ENCODE measurements at regions not wholly inside any gene's neighbourhood (a gene's known extent, or its start where the extent isn't known, plus 50 kb on each side); places are given as distances from the start of the nearest gene placed in this dataset.

DNA sequence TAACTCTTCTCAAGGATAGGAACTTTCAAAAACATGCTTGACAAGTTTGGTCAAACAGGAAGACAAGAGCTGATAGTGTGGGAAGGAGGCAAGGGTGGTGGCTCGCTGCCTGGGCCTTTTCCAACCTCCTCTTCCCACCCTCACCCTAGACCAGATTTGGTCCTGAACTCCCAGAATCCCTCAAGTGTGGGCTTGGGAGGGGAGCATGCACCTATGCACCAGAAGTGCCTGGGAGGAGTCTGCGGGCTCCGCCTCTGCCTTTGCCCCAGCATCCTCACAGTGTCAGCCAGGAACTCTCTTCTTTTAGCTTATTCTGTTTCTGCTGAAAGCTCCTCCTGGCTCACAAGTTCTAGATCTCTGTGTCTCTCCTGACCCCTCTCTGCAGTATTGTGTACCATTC is 126.2 kb upstream of the MRPS22 start:
- no peaks in the 10 kb centered on the region for H3K4me1 ChIP-seq (ENCODE audit: control insufficient read depth in 1 of 2, low read depth in 2 of 2)
- H3K36me3 ChIP-seq, result no peaks in the 10 kb centered on the region
- no peak for DNase-seq (ENCODE audit: low spot score)
- no peak overlapping the region for H3K27ac ChIP-seq
- ATAC-seq (ENCODE audit: insufficient number of reproducible peaks, low FRiP score, low read depth), result no peak
- H3K9me3 ChIP-seq, result no peaks in the 10 kb centered on the region
- TF ChIP-seq, protein P1, sequence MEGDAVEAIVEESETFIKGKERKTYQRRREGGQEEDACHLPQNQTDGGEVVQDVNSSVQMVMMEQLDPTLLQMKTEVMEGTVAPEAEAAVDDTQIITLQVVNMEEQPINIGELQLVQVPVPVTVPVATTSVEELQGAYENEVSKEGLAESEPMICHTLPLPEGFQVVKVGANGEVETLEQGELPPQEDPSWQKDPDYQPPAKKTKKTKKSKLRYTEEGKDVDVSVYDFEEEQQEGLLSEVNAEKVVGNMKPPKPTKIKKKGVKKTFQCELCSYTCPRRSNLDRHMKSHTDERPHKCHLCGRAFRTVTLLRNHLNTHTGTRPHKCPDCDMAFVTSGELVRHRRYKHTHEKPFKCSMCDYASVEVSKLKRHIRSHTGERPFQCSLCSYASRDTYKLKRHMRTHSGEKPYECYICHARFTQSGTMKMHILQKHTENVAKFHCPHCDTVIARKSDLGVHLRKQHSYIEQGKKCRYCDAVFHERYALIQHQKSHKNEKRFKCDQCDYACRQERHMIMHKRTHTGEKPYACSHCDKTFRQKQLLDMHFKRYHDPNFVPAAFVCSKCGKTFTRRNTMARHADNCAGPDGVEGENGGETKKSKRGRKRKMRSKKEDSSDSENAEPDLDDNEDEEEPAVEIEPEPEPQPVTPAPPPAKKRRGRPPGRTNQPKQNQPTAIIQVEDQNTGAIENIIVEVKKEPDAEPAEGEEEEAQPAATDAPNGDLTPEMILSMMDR (IDR thresholded peaks at IDR 0.05), result no peak
- no peak overlapping the region for H3K4me3 ChIP-seq
- no peaks in the 10 kb centered on the region for H3K27me3 ChIP-seq (replicated peaks; ENCODE audit: insufficient read depth)

DNA sequence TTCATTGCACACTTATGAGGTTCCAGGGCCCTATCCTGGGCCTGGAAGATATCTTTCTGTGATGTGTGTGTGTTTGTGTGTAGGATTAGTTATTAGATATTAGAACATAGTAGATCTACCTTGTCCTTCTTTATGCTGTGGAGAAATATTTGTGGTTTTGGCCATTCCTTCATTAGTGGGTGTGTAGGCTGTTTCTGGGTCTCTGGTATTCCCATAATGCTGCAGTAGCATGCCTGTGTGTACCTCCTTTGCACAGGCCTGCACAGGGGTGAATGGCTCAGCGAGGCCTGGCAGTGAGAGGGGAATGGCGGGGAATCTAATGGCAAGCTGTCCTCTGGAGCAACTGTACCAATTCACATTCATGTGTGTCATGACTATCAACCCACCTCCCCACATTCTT is 125.8 kb upstream of the MRPS22 start:
- no peaks in the 10 kb centered on the region for H3K4me1 ChIP-seq (ENCODE audit: control insufficient read depth in 1 of 2, low read depth in 2 of 2)
- no peaks in the 10 kb centered on the region for H3K9me3 ChIP-seq
- no peak overlapping the region for H3K4me3 ChIP-seq
- DNase-seq (ENCODE audit: low spot score) (no peak), ATAC-seq (ENCODE audit: insufficient number of reproducible peaks, low FRiP score, low read depth) (no peak)
- no peaks in the 10 kb centered on the region for H3K27me3 ChIP-seq (replicated peaks; ENCODE audit: insufficient read depth)
- no peak overlapping the region for H3K27ac ChIP-seq
- H3K36me3 ChIP-seq, result no peaks in the 10 kb centered on the region
- TF ChIP-seq, protein P1 (IDR thresholded peaks at IDR 0.05), result no peak

DNA sequence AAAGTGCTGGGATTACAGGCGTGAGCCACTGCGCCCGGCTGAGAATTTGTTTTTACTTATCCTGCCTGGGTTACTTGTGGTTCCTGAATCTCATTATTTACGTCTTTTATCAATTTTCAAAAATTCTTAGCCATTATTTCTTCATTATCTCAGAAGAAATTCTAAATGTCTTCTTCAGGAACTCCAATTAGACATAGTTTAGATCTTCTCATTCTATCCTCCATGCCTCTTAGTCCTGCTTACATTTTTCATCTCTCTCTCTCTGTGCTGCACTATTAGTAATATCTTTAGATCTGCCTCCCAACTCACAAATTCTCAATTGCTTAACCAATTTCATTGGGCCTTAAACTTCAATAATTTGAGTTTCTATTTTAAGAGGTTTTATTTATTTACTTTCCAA is 124.4 kb upstream of the MRPS22 start:
- TF ChIP-seq, protein P1 (IDR thresholded peaks at IDR 0.05), result no peak
- Histone ChIP-seq H3K27me3 (replicated peaks; ENCODE audit: insufficient read depth) (no peaks in the 10 kb centered on the region), H3K4me1 (ENCODE audit: control insufficient read depth in 1 of 2, low read depth in 2 of 2) (no peaks in the 10 kb centered on the region), H3K27ac (no peak overlapping the region), H3K36me3 (no peaks in the 10 kb centered on the region), H3K9me3 (no peaks in the 10 kb centered on the region), H3K4me3 (no peak overlapping the region)
- DNase-seq (ENCODE audit: low spot score) (no peak), ATAC-seq (ENCODE audit: insufficient number of reproducible peaks, low FRiP score, low read depth) (no peak)

DNA sequence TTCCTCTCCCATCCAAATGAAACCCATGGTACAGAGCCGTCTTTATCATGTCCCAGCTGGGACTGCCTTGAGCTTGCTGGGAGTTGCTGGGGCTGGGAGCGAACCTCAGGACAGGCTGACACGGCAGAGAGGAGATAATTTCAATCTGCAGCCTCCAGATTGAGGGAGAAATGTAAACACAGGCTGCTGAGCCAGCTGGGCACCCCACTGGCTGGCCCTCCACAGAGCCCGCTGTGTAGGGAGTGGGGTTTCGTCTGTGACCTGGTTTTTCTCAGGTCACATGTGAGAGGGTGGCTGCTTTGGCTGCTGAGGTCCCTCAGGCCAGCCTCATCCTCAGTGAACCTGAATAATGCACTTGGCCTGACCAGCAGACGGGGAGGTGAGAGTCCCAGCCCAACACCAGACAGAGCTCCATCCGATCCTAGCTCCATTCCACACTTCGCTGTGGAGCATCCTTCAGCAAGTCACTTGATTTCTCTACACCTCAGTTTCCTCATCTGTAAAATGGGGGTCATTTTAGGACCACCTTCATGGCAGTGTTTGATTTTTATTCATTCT is 121.6 kb upstream of the MRPS22 start:
- Histone ChIP-seq H3K36me3 (no peaks in the 10 kb centered on the region), H3K4me3 (no peak overlapping the region), H3K9me3 (no peaks in the 10 kb centered on the region), H3K27me3 (replicated peaks; ENCODE audit: insufficient read depth) (no peaks in the 10 kb centered on the region), H3K4me1 (ENCODE audit: control insufficient read depth in 1 of 2, low read depth in 2 of 2) (no peaks in the 10 kb centered on the region), H3K27ac (no peak overlapping the region)
- TF ChIP-seq, protein P1 (IDR thresholded peaks at IDR 0.05), result no peak
- DNase-seq (ENCODE audit: low spot score) (no peak), ATAC-seq (ENCODE audit: insufficient number of reproducible peaks, low FRiP score, low read depth) (no peak)

DNA sequence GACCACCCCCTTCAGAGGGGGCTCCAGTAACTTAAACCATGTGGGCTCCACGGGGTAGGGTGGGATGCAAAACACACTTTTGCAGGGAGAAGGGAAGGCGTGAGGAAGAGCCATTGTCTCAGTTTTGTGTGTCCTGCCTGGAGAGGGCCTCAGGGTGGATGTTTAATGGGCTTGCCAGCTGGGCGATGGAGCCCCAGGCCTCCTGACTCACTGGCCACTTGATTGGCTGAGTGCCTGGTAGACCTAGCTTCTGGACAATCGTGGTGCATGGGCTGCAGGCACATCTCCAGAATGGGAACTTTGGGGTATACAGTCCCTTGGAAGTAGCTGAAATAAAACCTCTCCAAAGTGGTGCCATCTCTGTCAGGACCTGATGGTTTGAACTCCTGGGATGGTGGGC is 118.3 kb upstream of the MRPS22 start:
- ATAC-seq (ENCODE audit: insufficient number of reproducible peaks, low FRiP score, low read depth), result no peak
- Histone ChIP-seq H3K4me3 (no peak overlapping the region), H3K36me3 (no peaks in the 10 kb centered on the region), H3K4me1 (ENCODE audit: control insufficient read depth in 1 of 2, low read depth in 2 of 2) (no peaks in the 10 kb centered on the region), H3K27ac (no peak overlapping the region), H3K9me3 (no peaks in the 10 kb centered on the region), H3K27me3 (replicated peaks; ENCODE audit: insufficient read depth) (no peaks in the 10 kb centered on the region)
- TF ChIP-seq, protein P1 (IDR thresholded peaks at IDR 0.05), result no peak
- DNase-seq (ENCODE audit: low spot score), result no peak
